ENCODE measurements at regions not wholly inside any gene's neighbourhood (a gene's known extent, or its start where the extent isn't known, plus 50 kb on each side); places are given as distances from the start of the nearest gene placed in this dataset.

GRCh38 chr16:58801838-58802237 is 67.7 kb upstream of the GOT2 start:
- Histone ChIP-seq H3K9me2 (replicated peaks; ENCODE audit: low read length) (no peaks in the 10 kb centered on the region), H3K9me3 (ENCODE audit: low read length) (no peaks in the 10 kb centered on the region), H3K4me2 (ENCODE audit: low read length) (no peak overlapping the region), H3F3A (ENCODE audit: low read length, unreplicated experiment) (no peaks in the 10 kb centered on the region), H3K4me3 (ENCODE audit: low read length) (no peak overlapping the region), H3K27ac (ENCODE audit: low read length) (no peak overlapping the region), H3K36me3 (ENCODE audit: low read depth, low read length) (no peaks in the 10 kb centered on the region), H3K27me3 (ENCODE audit: low read length) (peaks cover 4% of the 10 kb centered on the region; the same call in 1 of the 2 replicates), H3K9ac (ENCODE audit: low read length) (no peak overlapping the region), H4K20me1 (ENCODE audit: low read length) (no peaks in the 10 kb centered on the region), H3K79me2 (ENCODE audit: low read length) (no peaks in the 10 kb centered on the region), H3K4me1 (ENCODE audit: insufficient read depth, low read length) (no peaks in the 10 kb centered on the region), H2AFZ (ENCODE audit: low read length) (no peak overlapping the region)
- DNase-seq (no peak), ATAC-seq (no peak)
- intact Hi-C loops (cut with micrococcal nuclease) = no loop called here
- POLR2A ChIA-PET (ENCODE audit: unreplicated experiment) = no interaction called here
- TF ChIP-seq EZH2phosphoT487 (IDR thresholded peaks at IDR 0.05; ENCODE audit: borderline replicate concordance, low read length) (no peak), CTCF (conservative IDR thresholded peaks at IDR 0.05; ENCODE audit: low read depth, low read length) (no peak), EZH2 (IDR thresholded peaks at IDR 0.05; ENCODE audit: low read length, unreplicated experiment) (no peak)
- CTCF ChIA-PET = no interaction called here
- BruUV-seq (replicated peaks) = no TSS peak

GRCh38 chr16:58797137-58797801 is 63.2 kb upstream of the GOT2 start:
- peaks cover 18% of the 10 kb centered on the region for H3K27me3 ChIP-seq (ENCODE audit: low read length)
- CTCF ChIA-PET = no interaction called here

More at GRCh38 chr16:58797137-58797801, 63.2 kb upstream of the GOT2 start:
- Histone ChIP-seq H3K4me1 (ENCODE audit: insufficient read depth, low read length) (no peaks in the 10 kb centered on the region), H3K9ac (ENCODE audit: low read length) (no peak overlapping the region), H3K79me2 (ENCODE audit: low read length) (no peaks in the 10 kb centered on the region), H3K36me3 (ENCODE audit: low read depth, low read length) (no peaks in the 10 kb centered on the region), H3K27ac (ENCODE audit: low read length) (no peak overlapping the region), H3F3A (ENCODE audit: low read length, unreplicated experiment) (no peaks in the 10 kb centered on the region), H4K20me1 (ENCODE audit: low read length) (no peaks in the 10 kb centered on the region), H3K9me3 (ENCODE audit: low read length) (no peaks in the 10 kb centered on the region), H3K4me2 (ENCODE audit: low read length) (no peak overlapping the region), H3K9me2 (replicated peaks; ENCODE audit: low read length) (no peaks in the 10 kb centered on the region), H3K4me3 (ENCODE audit: low read length) (no peak overlapping the region), H2AFZ (ENCODE audit: low read length) (no peak overlapping the region)
- POLR2A ChIA-PET (ENCODE audit: unreplicated experiment) = no interaction called here
- no TSS peak for BruUV-seq (replicated peaks)
- TF ChIP-seq EZH2 (IDR thresholded peaks at IDR 0.05; ENCODE audit: low read length, unreplicated experiment) (no peak), EZH2phosphoT487 (IDR thresholded peaks at IDR 0.05; ENCODE audit: borderline replicate concordance, low read length) (no peak), CTCF (conservative IDR thresholded peaks at IDR 0.05; ENCODE audit: low read depth, low read length) (no peak)
- ATAC-seq (no peak), DNase-seq (no peak)
- intact Hi-C loops (cut with micrococcal nuclease) = no loop called here

Data from PC-3 (cell line).